ENCODE measurements at regions not wholly inside any gene's neighbourhood (a gene's known extent, or its start where the extent isn't known, plus 50 kb on each side); places are given as distances from the start of the nearest gene placed in this dataset.

- H3K4me1 ChIP-seq = no peaks in the 10 kb centered on the region
- H3K9me3 ChIP-seq = peaks cover 10% of the 10 kb centered on the region
- TF ChIP-seq CTCF (IDR thresholded peaks at IDR 0.05) = no peak
- intact Hi-C loops (cut with DNase I) = no loop called here
- no peaks in the 10 kb centered on the region for H3K27me3 ChIP-seq (ENCODE audit: insufficient read depth in 3 of 3, low read length in 2 of 3)
- H3K27ac ChIP-seq = no peak overlapping the region
- H3K36me3 ChIP-seq (ENCODE audit: insufficient read depth in 1 of 2, low read depth in 1 of 2) = no peaks in the 10 kb centered on the region
- no peak for DNase-seq
- 93% methylated on average over 5 of the region's 5 CpGs for WGBS, 3 donors
- ATAC-seq = no peak
- H3K4me3 ChIP-seq = no peak overlapping the region
Measured at GRCh38 chr5:68930139-68930538, 163.7 kb upstream of the SLC30A5 start.

- Histone ChIP-seq H3K4me1 (no peaks in the 10 kb centered on the region), H3K27ac (no peak overlapping the region), H3K27me3 (ENCODE audit: insufficient read depth in 3 of 3, low read length in 2 of 3) (no peaks in the 10 kb centered on the region), H3K36me3 (ENCODE audit: insufficient read depth in 1 of 2, low read depth in 1 of 2) (no peaks in the 10 kb centered on the region), H3K4me3 (no peak overlapping the region), H3K9me3 (peaks cover 10% of the 10 kb centered on the region)
- DNase-seq (no peak), ATAC-seq (no peak)
- no peak for TF ChIP-seq CTCF (IDR thresholded peaks at IDR 0.05)
- WGBS, 3 donors = 87 to 93% (median 92%) methylated on average over 3 of the region's 3 CpGs
- intact Hi-C loops (cut with DNase I) = no loop called here
Measured at GRCh38 chr5:68932830-68933434, 160.9 kb upstream of the SLC30A5 start.

GRCh38 chr5:68942169-68942568 lies 151.6 kb upstream of the SLC30A5 start:
- Histone ChIP-seq H3K27me3 (ENCODE audit: insufficient read depth in 3 of 3, low read length in 2 of 3) (no peaks in the 10 kb centered on the region), H3K36me3 (ENCODE audit: insufficient read depth in 1 of 2, low read depth in 1 of 2) (no peaks in the 10 kb centered on the region), H3K27ac (no peak overlapping the region), H3K4me3 (no peak overlapping the region), H3K9me3 (no peaks in the 10 kb centered on the region), H3K4me1 (no peaks in the 10 kb centered on the region)
- ATAC-seq = no peak
- WGBS, 3 donors = 71 to 86% (median 83%) methylated on average over 2 of the region's 2 CpGs
- intact Hi-C loops (cut with DNase I) = no loop called here
- TF ChIP-seq CTCF (IDR thresholded peaks at IDR 0.05) = no peak
- no peak for DNase-seq

- ATAC-seq (no peak), DNase-seq (no peak)
- H3K4me1 ChIP-seq = peaks cover 5% of the 10 kb centered on the region
- WGBS, 3 donors = 94 to 98% (median 96%) methylated on average over 3 of the region's 3 CpGs
- no peaks in the 10 kb centered on the region for H3K9me3 ChIP-seq
- no peaks in the 10 kb centered on the region for H3K27me3 ChIP-seq (ENCODE audit: insufficient read depth in 3 of 3, low read length in 2 of 3)
- H3K4me3 ChIP-seq = no peak overlapping the region
- intact Hi-C loops (cut with DNase I) = no loop called here
- H3K27ac ChIP-seq = no peak overlapping the region
- no peak for TF ChIP-seq CTCF (IDR thresholded peaks at IDR 0.05)
- no peaks in the 10 kb centered on the region for H3K36me3 ChIP-seq (ENCODE audit: insufficient read depth in 1 of 2, low read depth in 1 of 2)
Measured at GRCh38 chr5:68946728-68947127, 147.1 kb upstream of the SLC30A5 start.

- Histone ChIP-seq H3K27ac (no peak overlapping the region), H3K36me3 (ENCODE audit: insufficient read depth in 1 of 2, low read depth in 1 of 2) (no peaks in the 10 kb centered on the region), H3K4me3 (no peak overlapping the region), H3K4me1 (peaks cover 5% of the 10 kb centered on the region), H3K9me3 (no peaks in the 10 kb centered on the region), H3K27me3 (ENCODE audit: insufficient read depth in 3 of 3, low read length in 2 of 3) (no peaks in the 10 kb centered on the region)
- intact Hi-C loops (cut with DNase I) = no loop called here
- no peak for TF ChIP-seq CTCF (IDR thresholded peaks at IDR 0.05)
- DNase-seq (no peak), ATAC-seq (no peak)
- WGBS, 3 donors = 28 to 96% (median 95%) methylated on average over 2 of the region's 2 CpGs
Measured at GRCh38 chr5:68947986-68948385, 145.8 kb upstream of the SLC30A5 start.
